ENCODE measurements at regions not wholly inside any gene's neighbourhood (a gene's known extent, or its start where the extent isn't known, plus 50 kb on each side); places are given as distances from the start of the nearest gene placed in this dataset.
A peak's percentile ranks its signal among the peaks of the same experiment; 100 is the strongest.

- Mint-ChIP-seq H3K4me3 (no peak overlapping the region), H3K36me3 (ENCODE audit: low read depth) (no peaks in the 10 kb centered on the region), H3K27ac (no peak overlapping the region), H3K27me3 (ENCODE audit: insufficient read depth) (no peaks in the 10 kb centered on the region; the same call in 1 of the 2 replicates), H3K9me3 (no peaks in the 10 kb centered on the region), H3K4me1 (ENCODE audit: low read depth) (peaks cover 18% of the 10 kb centered on the region)
- no peak for DNase-seq
- no peak for TF ChIP-seq CTCF (IDR thresholded peaks at IDR 0.05)
These were observed 230.2 kb upstream of the JADE1 start for GRCh38 chr4:128579154-128579853.

- TF ChIP-seq CTCF (IDR thresholded peaks at IDR 0.05), result peak; percentile 89
- Mint-ChIP-seq H3K4me1 (ENCODE audit: low read depth) (peaks cover 64% of the 10 kb centered on the region), H3K36me3 (ENCODE audit: low read depth) (no peaks in the 10 kb centered on the region), H3K27me3 (ENCODE audit: insufficient read depth) (no peaks in the 10 kb centered on the region; the same call in 1 of the 2 replicates), H3K27ac (peak overlapping the region; percentile 80; the same call in 1 of the 2 replicates), H3K4me3 (no peak overlapping the region), H3K9me3 (no peaks in the 10 kb centered on the region)
- DNase-seq, result peak; percentile 44
These were observed 234.8 kb upstream of the JADE1 start for GRCh38 chr4:128574706-128575105.

GRCh38 chr4:128573781-128574508 is 235.6 kb upstream of the JADE1 start:
- DNase-seq, result peak; percentile 86
- H3K27me3 Mint-ChIP-seq (ENCODE audit: insufficient read depth), result no peaks in the 10 kb centered on the region; the same call in 1 of the 2 replicates
- no peak for TF ChIP-seq CTCF (IDR thresholded peaks at IDR 0.05)
- peaks cover 72% of the 10 kb centered on the region for H3K4me1 Mint-ChIP-seq (ENCODE audit: low read depth)
- H3K9me3 Mint-ChIP-seq, result no peaks in the 10 kb centered on the region
- no peaks in the 10 kb centered on the region for H3K36me3 Mint-ChIP-seq (ENCODE audit: low read depth)
- peak overlapping the region; percentile 28; the same call in 1 of the 2 replicates for H3K4me3 Mint-ChIP-seq
- peak overlapping the region; percentile 80 for H3K27ac Mint-ChIP-seq

GRCh38 chr4:128572778-128573241 is 236.7 kb upstream of the JADE1 start:
- Mint-ChIP-seq H3K4me3 (no peak overlapping the region), H3K36me3 (ENCODE audit: low read depth) (no peaks in the 10 kb centered on the region), H3K9me3 (no peaks in the 10 kb centered on the region), H3K27ac (peak overlapping the region; percentile 80), H3K4me1 (ENCODE audit: low read depth) (peaks cover 83% of the 10 kb centered on the region), H3K27me3 (ENCODE audit: insufficient read depth) (no peaks in the 10 kb centered on the region; the same call in 1 of the 2 replicates)
- no peak for DNase-seq
- TF ChIP-seq CTCF (IDR thresholded peaks at IDR 0.05), result no peak

- Mint-ChIP-seq H3K27ac (peak overlapping the region; percentile 52; the same call in 1 of the 2 replicates), H3K36me3 (ENCODE audit: low read depth) (no peaks in the 10 kb centered on the region), H3K27me3 (ENCODE audit: insufficient read depth) (no peaks in the 10 kb centered on the region; the same call in none of the 2 replicates), H3K4me1 (ENCODE audit: low read depth) (peaks cover 89% of the 10 kb centered on the region), H3K9me3 (no peaks in the 10 kb centered on the region), H3K4me3 (no peak overlapping the region)
- no peak for TF ChIP-seq CTCF (IDR thresholded peaks at IDR 0.05)
- peak; percentile 93 for DNase-seq
These were observed 237.8 kb upstream of the JADE1 start for GRCh38 chr4:128571747-128572146.

Data from HFFc6 (cell line).